Hepatocyte (in vitro differentiated cells): ENCODE measurements at regions not wholly inside any gene's neighbourhood (a gene's known extent, or its start where the extent isn't known, plus 50 kb on each side); places are given as distances from the start of the nearest gene placed in this dataset.

Experiments used
- DNase-seq: peaks from one replicate; pipeline ENCODE4 v3.0.0-alpha.2; 2016; ENCODE audit warnings: low spot score
- H2AFZ ChIP-seq: fragments of 200-600 bp; sonication (generic); 2 replicates; pipeline ENCODE4 v1.6.0; 2016; ENCODE audit warnings: antibody characterized with exemption, mild to moderate bottlenecking
- H3K27ac ChIP-seq: fragments of 200-600 bp; sonication (generic); 2 replicates; pipeline ENCODE4 v1.5.1; 2016; ENCODE audit warnings: mild to moderate bottlenecking
- H3K27me3 ChIP-seq: fragments of 200-600 bp; sonication (generic); 2 replicates; pipeline ENCODE4 v1.6.1; 2016
- H3K36me3 ChIP-seq: fragments of 200-600 bp; sonication (generic); replicated peaks from 2 replicates; pipeline ENCODE4 v1.5.1; 2016; ENCODE audit warnings: low read depth; ENCODE audit not compliant: insufficient read depth
- H3K4me1 ChIP-seq: fragments of 200-600 bp; sonication (generic); 2 replicates; pipeline ENCODE4 v1.5.1; 2016; ENCODE audit warnings: mild to moderate bottlenecking, moderate library complexity; ENCODE audit not compliant: insufficient read depth
- H3K4me2 ChIP-seq: fragments of 200-600 bp; sonication (generic); 2 replicates; pipeline ENCODE4 v1.6.0; 2016
- H3K4me3 ChIP-seq: fragments of 200-600 bp; sonication (generic); 2 replicates; pipeline ENCODE4 v1.5.1; 2016; ENCODE audit warnings: mild to moderate bottlenecking
- H3K79me2 ChIP-seq: fragments of 200-600 bp; sonication (generic); 2 replicates; pipeline ENCODE4 v1.6.0; 2017; ENCODE audit warnings: mild to moderate bottlenecking
- H3K9me2 ChIP-seq: fragments of 200-600 bp; sonication (generic); replicated peaks from 2 replicates; pipeline ENCODE4 v1.6.0; 2017; ENCODE audit warnings: mild to moderate bottlenecking; ENCODE audit not compliant: insufficient read depth
- H3K9me3 ChIP-seq: fragments of 200-600 bp; sonication (generic); 2 replicates; pipeline ENCODE4 v1.5.1; 2016; ENCODE audit warnings: low read depth, mild to moderate bottlenecking
- H4K20me1 ChIP-seq: fragments of 200-600 bp; sonication (generic); 2 replicates; pipeline ENCODE4 v1.6.0; 2016; ENCODE audit warnings: mild to moderate bottlenecking; ENCODE audit not compliant: insufficient read depth, poor library complexity, severe bottlenecking
- EZH2 ChIP-seq: fragments of 200-600 bp; sonication (generic); IDR thresholded peaks from 2 replicates; pipeline ENCODE4 v1.6.1; 2016; ENCODE audit warnings: antibody characterized with exemption, mild to moderate bottlenecking, borderline replicate concordance
- EZH2phosphoT487 ChIP-seq: fragments of 200-600 bp; sonication (generic); IDR thresholded peaks from one replicate; pipeline ENCODE4 v1.6.1; 2018; ENCODE audit warnings: antibody characterized with exemption, mild to moderate bottlenecking, low read depth, moderate library complexity; ENCODE audit not compliant: unreplicated experiment, severe bottlenecking
- WGBS: methylation state at CpG from one replicate; pipeline ENCODE4 v1.1.6; 2016; ENCODE audit warnings: low lambda C conversion rate; ENCODE audit errors: missing lambda C conversion rate; 5-methylcytosine and 5-hydroxymethylcytosine counted together
- TF ChIP-seq, protein P1 (sequence below): fragments of 200-600 bp; sonication (generic); IDR thresholded peaks from 2 replicates; pipeline ENCODE4 v1.5.1; 2016; ENCODE audit warnings: antibody characterized with exemption, mild to moderate bottlenecking; ENCODE audit not compliant: poor library complexity

DNA sequence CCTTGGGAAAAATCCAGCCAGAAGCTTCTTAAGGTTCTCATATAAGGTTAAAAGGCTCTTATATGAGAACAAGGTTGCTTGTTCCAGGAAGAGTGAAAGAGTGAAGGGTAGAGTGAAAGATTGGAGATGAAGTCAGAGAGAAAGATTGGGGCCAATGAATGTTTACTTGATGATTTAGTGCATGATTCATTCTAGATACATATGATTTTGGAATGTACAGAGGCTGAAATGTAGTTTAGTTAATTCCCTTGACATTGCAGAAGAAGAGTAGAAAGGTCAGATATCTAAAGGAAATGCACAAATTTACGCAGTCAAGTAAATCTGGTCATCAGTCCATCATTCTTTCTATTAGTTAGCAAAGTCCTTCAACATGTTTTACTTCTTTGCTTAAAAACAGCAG is 619.8 kb upstream of the ZNF717 start:
- Histone ChIP-seq H3K9me3 (no peaks in the 10 kb centered on the region), H3K4me2 (no peak overlapping the region), H3K9me2 (no peaks in the 10 kb centered on the region), H3K27ac (no peak overlapping the region), H3K36me3 (no peaks in the 10 kb centered on the region), H3K4me3 (no peak overlapping the region), H3K4me1 (no peaks in the 10 kb centered on the region), H2AFZ (no peak overlapping the region), H3K79me2 (no peaks in the 10 kb centered on the region), H4K20me1 (no peaks in the 10 kb centered on the region), H3K27me3 (no peaks in the 10 kb centered on the region)
- DNase-seq: no peak
- TF ChIP-seq EZH2phosphoT487 (no peak), EZH2 (no peak)
- TF ChIP-seq, protein P1, sequence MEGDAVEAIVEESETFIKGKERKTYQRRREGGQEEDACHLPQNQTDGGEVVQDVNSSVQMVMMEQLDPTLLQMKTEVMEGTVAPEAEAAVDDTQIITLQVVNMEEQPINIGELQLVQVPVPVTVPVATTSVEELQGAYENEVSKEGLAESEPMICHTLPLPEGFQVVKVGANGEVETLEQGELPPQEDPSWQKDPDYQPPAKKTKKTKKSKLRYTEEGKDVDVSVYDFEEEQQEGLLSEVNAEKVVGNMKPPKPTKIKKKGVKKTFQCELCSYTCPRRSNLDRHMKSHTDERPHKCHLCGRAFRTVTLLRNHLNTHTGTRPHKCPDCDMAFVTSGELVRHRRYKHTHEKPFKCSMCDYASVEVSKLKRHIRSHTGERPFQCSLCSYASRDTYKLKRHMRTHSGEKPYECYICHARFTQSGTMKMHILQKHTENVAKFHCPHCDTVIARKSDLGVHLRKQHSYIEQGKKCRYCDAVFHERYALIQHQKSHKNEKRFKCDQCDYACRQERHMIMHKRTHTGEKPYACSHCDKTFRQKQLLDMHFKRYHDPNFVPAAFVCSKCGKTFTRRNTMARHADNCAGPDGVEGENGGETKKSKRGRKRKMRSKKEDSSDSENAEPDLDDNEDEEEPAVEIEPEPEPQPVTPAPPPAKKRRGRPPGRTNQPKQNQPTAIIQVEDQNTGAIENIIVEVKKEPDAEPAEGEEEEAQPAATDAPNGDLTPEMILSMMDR: no peak
- 93% methylated on average over 1 of the region's 1 CpG for WGBS

DNA sequence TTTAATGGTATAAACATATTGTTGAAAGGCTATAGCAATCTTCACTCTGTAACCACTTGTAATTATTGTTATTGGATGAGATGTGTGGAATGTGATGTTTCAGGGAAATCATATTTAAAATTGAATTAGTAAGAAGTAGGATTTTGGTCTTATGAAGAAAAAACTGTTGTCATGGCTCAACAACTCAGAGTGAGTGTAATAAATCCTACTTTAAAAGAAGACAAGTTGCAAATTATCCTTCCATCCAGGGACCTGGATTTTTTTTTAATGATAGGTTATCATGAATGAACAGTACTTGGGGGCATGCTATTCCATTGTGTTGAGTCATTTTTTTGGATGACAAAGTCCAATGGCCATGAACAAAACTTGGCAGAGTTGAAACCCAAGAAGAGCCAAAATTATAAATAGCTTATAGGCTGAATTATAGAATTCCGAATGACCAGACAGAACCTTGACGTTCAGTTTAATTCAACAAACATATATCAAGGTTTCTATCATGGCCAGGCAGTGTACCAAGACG is 625.5 kb upstream of the ZNF717 start:
- TF ChIP-seq EZH2phosphoT487 (no peak), EZH2 (no peak)
- TF ChIP-seq, protein P1: no peak
- no peak for DNase-seq
- H3K36me3 ChIP-seq: no peaks in the 10 kb centered on the region
- no peaks in the 10 kb centered on the region for H3K27me3 ChIP-seq
- H4K20me1 ChIP-seq: no peaks in the 10 kb centered on the region
- no peak overlapping the region for H3K27ac ChIP-seq
- H2AFZ ChIP-seq: no peak overlapping the region
- H3K79me2 ChIP-seq: no peaks in the 10 kb centered on the region
- no peak overlapping the region for H3K4me3 ChIP-seq
- H3K4me2 ChIP-seq: no peak overlapping the region
- H3K9me2 ChIP-seq: no peaks in the 10 kb centered on the region
- no peaks in the 10 kb centered on the region for H3K4me1 ChIP-seq
- no peaks in the 10 kb centered on the region for H3K9me3 ChIP-seq
- 74% methylated on average over 3 of the region's 3 CpGs for WGBS

DNA sequence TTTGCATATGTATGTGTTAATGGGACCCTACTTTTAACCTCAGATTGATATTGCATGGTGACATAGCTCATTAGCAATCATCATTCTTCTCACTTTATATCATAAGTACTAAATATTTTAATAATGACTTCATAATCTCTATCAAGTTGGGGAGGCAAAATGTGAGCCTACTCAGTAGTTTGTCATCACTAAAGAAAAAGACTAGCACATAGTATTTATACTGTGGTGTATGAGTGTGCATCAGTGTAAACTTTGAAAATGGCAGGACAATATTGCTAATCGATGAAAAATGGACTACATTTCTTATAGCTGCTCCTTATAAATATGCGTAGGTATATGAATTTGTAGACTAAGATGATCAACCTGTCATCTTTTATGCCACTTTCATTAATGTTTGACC is 624.5 kb upstream of the ROBO2 start:
- Histone ChIP-seq H3K27me3 (no peaks in the 10 kb centered on the region), H3K79me2 (no peaks in the 10 kb centered on the region), H3K9me3 (no peaks in the 10 kb centered on the region), H3K4me1 (no peaks in the 10 kb centered on the region), H3K4me3 (no peak overlapping the region), H3K36me3 (no peaks in the 10 kb centered on the region), H3K27ac (no peak overlapping the region), H2AFZ (no peak overlapping the region), H4K20me1 (no peaks in the 10 kb centered on the region), H3K4me2 (no peak overlapping the region), H3K9me2 (no peaks in the 10 kb centered on the region)
- TF ChIP-seq, protein P1: no peak
- TF ChIP-seq EZH2phosphoT487 (no peak), EZH2 (no peak)
- 94% methylated on average over 2 of the region's 2 CpGs for WGBS
- DNase-seq: no peak
